ENCODE measurements at regions not wholly inside any gene's neighbourhood (a gene's known extent, or its start where the extent isn't known, plus 50 kb on each side); places are given as distances from the start of the nearest gene placed in this dataset.

GRCh38 chr5:104526866-104527265 is 964.3 kb upstream of the NUDT12 start:
- Histone ChIP-seq H3K4me1 (no peaks in the 10 kb centered on the region), H3K4me3 (no peak overlapping the region), H3K9me3 (no peaks in the 10 kb centered on the region), H3K36me3 (no peaks in the 10 kb centered on the region), H3K27ac (no peak overlapping the region), H3K27me3 (no peaks in the 10 kb centered on the region)
- intact Hi-C loops (cut with DNase I; ENCODE audit: low total_unique reads) = no loop called here
- no peak for TF ChIP-seq CTCF (IDR thresholded peaks at IDR 0.05)
- no peak for DNase-seq

- H3K27me3 ChIP-seq = no peaks in the 10 kb centered on the region
- H3K4me3 ChIP-seq = no peak overlapping the region
- peaks cover 0 to 9% (median 3%) of the 10 kb centered on the region in 3 donors for H3K9me3 ChIP-seq
- H3K27ac ChIP-seq = no peak overlapping the region
- H3K36me3 ChIP-seq = no peaks in the 10 kb centered on the region
- TF ChIP-seq CTCF (IDR thresholded peaks at IDR 0.05) = no peak
- peaks cover 0 to 12% (median 0%) of the 10 kb centered on the region in 4 donors for H3K4me1 ChIP-seq
- no peak for DNase-seq
- intact Hi-C loops (cut with DNase I; ENCODE audit: low total_unique reads) = no loop called here
Observed at GRCh38 chr5:104513640-104514072, 951.1 kb upstream of the NUDT12 start.

GRCh38 chr5:104513121-104513602 is 950.6 kb upstream of the NUDT12 start:
- TF ChIP-seq CTCF (IDR thresholded peaks at IDR 0.05) = no peak
- no peak overlapping the region for H3K4me3 ChIP-seq
- H3K36me3 ChIP-seq = no peaks in the 10 kb centered on the region
- no peak for DNase-seq
- no peak overlapping the region for H3K27ac ChIP-seq
- intact Hi-C loops (cut with DNase I; ENCODE audit: low total_unique reads) = no loop called here
- no peaks in the 10 kb centered on the region for H3K27me3 ChIP-seq
- peaks cover 0 to 12% (median 0%) of the 10 kb centered on the region in 4 donors for H3K4me1 ChIP-seq
- H3K9me3 ChIP-seq = peaks cover 0 to 9% (median 3%) of the 10 kb centered on the region in 3 donors

- no peak for TF ChIP-seq CTCF (IDR thresholded peaks at IDR 0.05)
- Histone ChIP-seq H3K4me3 (no peak overlapping the region), H3K36me3 (no peaks in the 10 kb centered on the region), H3K27ac (no peak overlapping the region), H3K27me3 (no peaks in the 10 kb centered on the region), H3K4me1 (peaks cover 0 to 12% (median 0%) of the 10 kb centered on the region in 4 donors), H3K9me3 (peaks cover 0 to 9% (median 3%) of the 10 kb centered on the region in 3 donors)
- intact Hi-C loops (cut with DNase I; ENCODE audit: low total_unique reads) = no loop called here
- DNase-seq = no peak
Observed at GRCh38 chr5:104512063-104512825, 949.7 kb upstream of the NUDT12 start.

GRCh38 chr5:104498281-104498680 is 935.7 kb upstream of the NUDT12 start:
- no peak overlapping the region for H3K4me3 ChIP-seq
- TF ChIP-seq CTCF (IDR thresholded peaks at IDR 0.05) = no peak
- no peaks in the 10 kb centered on the region for H3K27me3 ChIP-seq
- H3K9me3 ChIP-seq = no peaks in the 10 kb centered on the region
- intact Hi-C loops (cut with DNase I; ENCODE audit: low total_unique reads) = no loop called here
- no peak overlapping the region for H3K27ac ChIP-seq
- no peak for DNase-seq
- no peaks in the 10 kb centered on the region for H3K36me3 ChIP-seq
- H3K4me1 ChIP-seq = no peaks in the 10 kb centered on the region
